NCI-H1092 treated with DMSO at 0.1 percent for 48 hours (cell line): ENCODE measurements at regions not wholly inside any gene's neighbourhood (a gene's known extent, or its start where the extent isn't known, plus 50 kb on each side); places are given as distances from the start of the nearest gene placed in this dataset.
"Not testable (repeated sequence)": the region's sequence is repeated elsewhere in the genome, so short reads cannot be mapped to it uniquely, and the experiment has no call there.

Experiments
- DNase-seq: peaks from one replicate; lab custom pipeline; 2025; lab: John Stamatoyannopoulos, UW

DNA sequence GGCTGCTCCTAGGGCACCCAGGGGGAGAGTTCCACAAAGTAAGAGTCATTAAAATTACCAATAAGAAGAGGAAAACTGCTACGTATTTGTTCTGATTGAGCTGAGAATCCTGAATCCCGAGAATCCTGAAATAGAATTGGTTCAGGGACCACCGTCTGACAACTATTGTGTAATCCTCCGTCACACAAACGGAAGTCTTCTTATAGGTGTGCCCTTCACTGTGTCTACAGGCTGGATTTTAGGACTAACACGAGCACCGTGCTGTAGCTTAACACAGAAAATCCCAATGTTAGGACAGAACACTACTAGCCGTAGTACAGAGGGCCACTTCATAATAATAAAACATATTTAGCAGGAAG is 50.6 kb upstream of the RNF182 start:
- DNase-seq, result no peak

DNA sequence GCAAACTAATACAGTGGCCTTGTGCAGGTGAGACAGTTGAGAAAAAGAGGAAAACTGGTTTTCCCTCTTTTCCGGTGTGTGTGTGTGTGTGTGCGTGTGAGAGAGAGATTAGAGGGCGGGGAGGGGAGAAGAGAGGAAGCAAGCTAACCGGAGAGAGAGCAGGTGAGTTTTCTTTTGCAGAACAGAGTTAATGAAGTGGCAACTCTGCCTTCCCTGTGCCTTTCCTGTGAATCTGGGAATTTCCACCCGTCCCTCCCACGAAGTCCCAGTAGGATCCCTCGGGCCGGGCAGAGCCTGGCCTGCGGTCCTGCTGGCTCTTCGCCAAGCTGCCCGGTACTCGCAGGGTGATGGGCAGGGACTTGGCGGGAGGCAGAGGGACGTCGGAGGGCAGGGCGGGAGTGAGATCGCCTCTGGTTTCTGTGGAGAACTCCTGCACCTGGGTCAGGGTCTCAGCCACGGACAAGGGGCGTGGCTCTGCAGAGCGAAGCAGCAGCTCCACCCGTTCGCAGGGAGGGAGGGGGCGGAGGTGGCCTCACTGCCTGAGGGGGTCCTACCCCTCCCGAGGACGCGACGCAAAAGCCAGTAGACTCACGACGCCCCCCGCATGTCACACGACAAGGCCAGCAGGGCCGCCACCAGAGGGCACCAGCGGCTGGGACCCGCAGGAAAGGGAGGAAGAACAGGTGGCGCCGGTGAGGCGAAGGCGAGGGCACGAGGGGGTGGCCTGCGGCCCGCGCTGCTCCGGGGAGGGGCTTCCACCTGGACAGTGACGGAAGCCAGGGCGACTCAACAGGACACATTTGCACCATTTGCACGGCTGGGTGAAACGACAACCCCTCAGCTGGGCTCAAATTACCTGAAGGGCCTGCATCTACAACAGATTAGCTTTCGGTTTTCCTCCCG is 51.2 kb upstream of the RNF182 start:
- DNase-seq, result peak; percentile 38

DNA sequence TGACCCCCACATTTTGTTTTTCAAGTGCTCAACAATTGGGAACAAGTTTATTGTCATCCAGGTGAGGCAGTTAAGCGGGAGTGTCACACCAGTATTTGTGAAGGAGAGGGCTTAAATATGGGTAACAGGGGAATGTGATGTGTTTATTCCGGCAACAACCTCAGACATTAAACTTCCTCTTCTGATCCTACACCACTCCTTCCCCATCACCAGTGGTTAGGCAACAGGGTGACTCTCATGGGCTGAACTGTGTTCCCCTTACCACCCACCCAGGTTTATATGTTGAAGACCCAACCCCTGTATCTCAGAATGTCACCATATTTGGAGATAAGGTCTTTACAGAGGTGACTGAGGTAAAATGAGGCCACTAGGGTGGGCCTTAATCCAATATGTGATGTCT is 52.1 kb upstream of the RNF182 start:
- DNase-seq, result no peak

GRCh38 chr6:13872006-13872405 is 52.7 kb upstream of the RNF182 start:
- DNase-seq, result not testable (repeated sequence)

GRCh38 chr6:13870214-13870830 is 54.4 kb upstream of the RNF182 start:
- no peak for DNase-seq

DNA sequence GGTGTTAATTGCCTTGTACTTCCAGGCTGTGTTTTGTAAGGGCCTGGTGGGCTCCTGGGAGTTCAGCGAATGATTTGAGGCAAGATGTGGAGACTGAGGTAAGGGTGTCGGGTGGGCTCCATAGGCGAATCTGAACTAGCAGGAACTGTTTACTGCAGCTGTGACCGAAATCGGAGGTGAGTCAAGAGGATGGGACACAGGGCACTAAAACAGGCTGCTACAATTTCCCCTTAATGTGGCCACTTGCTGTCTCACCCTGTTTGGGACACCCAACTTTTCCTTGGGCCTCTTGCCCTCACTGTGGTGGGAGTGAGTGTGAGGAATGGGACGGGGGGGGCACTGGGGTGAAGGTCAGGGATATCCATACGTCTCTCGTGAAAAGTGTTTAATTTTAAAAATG is 53.9 kb upstream of the MCUR1 start:
- no peak for DNase-seq

DNA sequence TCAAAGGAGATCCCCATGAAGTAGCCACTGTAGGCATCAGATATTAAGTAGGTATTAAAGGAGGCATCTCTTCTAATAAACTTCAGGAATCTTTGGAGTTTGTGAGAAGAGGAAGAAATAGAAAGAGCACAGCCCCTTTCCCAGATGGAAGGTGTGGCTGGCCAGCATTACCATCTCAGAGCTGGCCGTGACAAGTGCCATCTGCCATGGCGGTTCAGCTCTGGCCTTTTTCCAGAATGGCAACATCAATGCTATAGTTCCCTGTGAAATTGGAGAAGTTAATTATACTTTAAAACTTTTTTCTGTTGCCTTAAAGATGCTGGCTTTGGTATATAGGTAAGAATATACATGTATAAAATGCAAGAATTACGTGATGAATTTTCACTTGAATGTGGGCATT is 51.9 kb upstream of the MCUR1 start:
- DNase-seq, result no peak

GRCh38 chr6:13865141-13865540 is 50.8 kb upstream of the MCUR1 start:
- DNase-seq, result no peak

GRCh38 chr6:13864669-13865068 is 50.3 kb upstream of the MCUR1 start:
- DNase-seq, result not testable (repeated sequence)
